Lower leg skin (tissue), 4 donors: ENCODE measurements at regions not wholly inside any gene's neighbourhood (a gene's known extent, or its start where the extent isn't known, plus 50 kb on each side); places are given as distances from the start of the nearest gene placed in this dataset.

Experiments used
- DNase-seq, 2 donors: peaks; one replicate each; pipeline ENCODE4 v3.0.0-alpha.2; 2019; ENCODE audit warnings: low spot score in 2 of 2
- H3K4me3 ChIP-seq: fragments of 200-600 bp; sonication (generic); 2 replicates; pipeline ENCODE4 v1.5.1; 2017; ENCODE audit warnings: mild to moderate bottlenecking, low read depth; ENCODE audit not compliant: poor library complexity, severe bottlenecking
- CTCF ChIP-seq, 3 donors: fragments of 450-650 bp; IDR thresholded peaks; one replicate each; pipeline ENCODE4 v1.5.1; 2016; ENCODE audit warnings: antibody characterized with exemption in 3 of 3, mild to moderate bottlenecking in 3 of 3, moderate library complexity in 2 of 3
- POLR2A ChIP-seq, 2 donors: fragments of 450-650 bp; IDR thresholded peaks; one replicate each; pipeline ENCODE4 v1.6.1; 2016 to 2017; ENCODE audit warnings: antibody characterized with exemption in 2 of 2, mild to moderate bottlenecking in 1 of 2, moderate library complexity in 1 of 2
- WGBS, 2 donors: methylation state at CpG; one replicate each; pipeline ENCODE4 v1.1.5; 2018; 5-methylcytosine and 5-hydroxymethylcytosine counted together
- intact Hi-C: fragments of 100-400 bp; cut with DNase I; formaldehyde crosslinking; loops from one replicate; pipeline ENCODE4 v1.15.0; 2023; ENCODE audit warnings: low total_unique reads

DNA sequence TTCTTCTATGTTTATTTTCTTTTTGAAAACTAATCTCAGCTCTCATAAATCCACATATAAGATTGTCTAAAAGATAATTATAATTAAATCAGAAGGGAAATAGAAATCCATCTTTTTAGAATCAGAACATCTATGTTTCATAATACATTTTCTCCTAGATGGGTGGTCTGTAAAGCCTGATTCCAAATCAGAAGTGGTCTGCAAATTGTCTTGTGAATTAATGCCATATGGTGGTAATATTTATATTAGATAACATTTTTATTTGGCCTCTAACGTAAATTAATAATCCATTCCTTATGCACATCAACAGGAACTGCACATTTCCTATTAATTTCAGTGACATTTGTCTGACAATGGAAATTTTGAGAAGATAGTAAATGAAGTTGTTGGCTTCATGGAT, 52.8 kb upstream of the TBC1D5 start:
- WGBS, 2 donors = 68 to 75% methylated on average over 1 of the region's 1 CpG
- no peak for DNase-seq
- intact Hi-C loops = no loop called here
- TF ChIP-seq POLR2A (IDR thresholded peaks at IDR 0.05) = no peak
- no peak for TF ChIP-seq CTCF (IDR thresholded peaks at IDR 0.05)
- H3K4me3 ChIP-seq = no peak overlapping the region

DNA sequence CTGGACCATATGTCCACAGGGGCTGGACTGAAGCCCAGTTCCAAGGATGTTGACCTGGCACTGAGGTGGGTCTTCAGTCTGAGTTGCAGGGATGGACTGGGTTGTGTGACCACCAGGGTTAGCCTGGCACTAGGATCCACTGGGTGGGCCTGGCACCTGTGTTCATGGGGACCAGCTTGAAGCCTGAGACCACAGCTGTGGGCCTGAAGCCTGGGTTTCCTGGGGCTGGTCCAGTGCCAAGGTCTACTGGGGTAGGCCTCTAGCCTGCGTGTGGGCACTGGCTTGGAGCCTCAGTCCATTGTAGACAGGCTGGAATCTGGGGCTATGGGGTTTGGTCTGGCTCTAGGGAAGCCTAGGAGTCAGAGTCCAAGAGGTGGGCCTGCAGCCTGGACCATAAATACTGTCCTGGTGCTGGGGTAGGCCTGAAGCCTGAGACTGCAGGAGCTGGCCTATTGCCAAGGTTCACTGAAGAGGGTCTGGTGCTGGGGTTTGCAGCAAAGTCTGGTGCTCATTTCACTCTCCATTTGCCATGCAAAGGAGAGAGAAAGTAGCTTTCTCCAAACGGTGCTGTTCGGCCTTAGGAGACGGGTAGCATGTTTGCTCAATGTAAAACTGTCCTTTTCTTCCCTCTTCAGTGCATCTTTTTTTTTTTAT, 51.2 kb upstream of the TBC1D5 start:
- WGBS, 2 donors = 82 to 83% methylated on average over 4 of the region's 4 CpGs
- no peak overlapping the region for H3K4me3 ChIP-seq
- intact Hi-C loops = no loop called here

More for the DNA sequence above, 51.2 kb upstream of the TBC1D5 start:
- DNase-seq = no peak
- TF ChIP-seq POLR2A (IDR thresholded peaks at IDR 0.05) (no peak), CTCF (IDR thresholded peaks at IDR 0.05) (no peak)
